IMR-90 (cell line): ENCODE measurements at regions not wholly inside any gene's neighbourhood (a gene's known extent, or its start where the extent isn't known, plus 50 kb on each side); places are given as distances from the start of the nearest gene placed in this dataset.

Experiments
- ATAC-seq: fragments of 200-7000 bp; cut with Tn5 transposase; 2 replicates; pipeline ENCODE4 v1.9.1; 2020; ENCODE audit warnings: low read depth, mild to moderate bottlenecking, moderate library complexity
- BruUV-seq: library from RNA; stranded (reverse); fragments of 400-500 nt; replicated peaks from 2 replicates; lab custom pipeline; 2021; lab: Mats Ljungman, UMichigan
- CTCF ChIA-PET: fragments of 300-600 bp; formaldehyde crosslinking; extraction: SDS; loops from one replicate; lab custom pipeline; 2021; ENCODE audit warnings: antibody characterized with exemption; lab: Yijun Ruan, JAX
- POLR2A ChIA-PET: fragments of 300-600 bp; sonication (Branson Sonifier 250); formaldehyde crosslinking; loops from one replicate; lab custom pipeline; 2022; ENCODE audit warnings: antibody characterized with exemption; ENCODE audit not compliant: unreplicated experiment; lab: Charles Lee
- DNase-seq: peaks from one replicate; pipeline ENCODE4 v3.0.0; 2013
- H2AFZ ChIP-seq: replicated peaks from 2 replicates; pipeline ENCODE3; 2013; ENCODE audit warnings: low read length, mild to moderate bottlenecking; ENCODE audit not compliant: poor library complexity
- H2AK5ac ChIP-seq: 2 replicates; pipeline ENCODE4 v1.6.1; 2013; ENCODE audit warnings: low read depth, low read length, inconsistent platforms
- H2AK9ac ChIP-seq: replicated peaks from 2 replicates; pipeline ENCODE3; 2013; ENCODE audit warnings: mild to moderate bottlenecking, low read depth, low read length, moderate library complexity; ENCODE audit not compliant: poor library complexity
- H2BK120ac ChIP-seq: 2 replicates; pipeline ENCODE4 v1.6.1; 2013; ENCODE audit warnings: low read depth, low read length, inconsistent platforms
- H2BK15ac ChIP-seq: 3 replicates; pipeline ENCODE4 v1.6.1; 2013; ENCODE audit warnings: low read depth, low read length, inconsistent platforms
- H2BK20ac ChIP-seq: 2 replicates; pipeline ENCODE4 v1.6.1; 2013; ENCODE audit warnings: low read depth, mild to moderate bottlenecking, inconsistent platforms, low read length, moderate library complexity
- H2BK5ac ChIP-seq: 2 replicates; pipeline ENCODE4 v1.6.1; 2013; ENCODE audit warnings: mild to moderate bottlenecking, low read depth, low read length, inconsistent platforms; ENCODE audit not compliant: poor library complexity, severe bottlenecking
- H3K14ac ChIP-seq: replicated peaks from 2 replicates; pipeline ENCODE4 v1.6.1; 2013; ENCODE audit warnings: low read depth, low read length, inconsistent platforms
- H3K18ac ChIP-seq: 2 replicates; pipeline ENCODE4 v1.6.1; 2013; ENCODE audit warnings: low read depth, low read length, control low read depth
- H3K23ac ChIP-seq: 2 replicates; pipeline ENCODE4 v1.6.1; 2013; ENCODE audit warnings: low read depth, low read length, inconsistent platforms
- H3K27ac ChIP-seq: 2 replicates; pipeline ENCODE4 v1.5.1; 2013; ENCODE audit warnings: mild to moderate bottlenecking, control low read depth, low read length; ENCODE audit not compliant: insufficient read depth
- H3K27me3 ChIP-seq: 2 replicates; pipeline ENCODE4 v1.6.1; 2013; ENCODE audit warnings: low read length; ENCODE audit not compliant: control insufficient read depth, insufficient read depth
- H3K36me3 ChIP-seq: 2 replicates; pipeline ENCODE4 v1.6.1; 2013; ENCODE audit warnings: low read length, mixed read lengths; ENCODE audit not compliant: control insufficient read depth, insufficient read depth
- H3K4ac ChIP-seq: 2 replicates; pipeline ENCODE4 v1.6.1; 2013; ENCODE audit warnings: low read depth, low read length, inconsistent platforms
- H3K4me1 ChIP-seq: 2 replicates; pipeline ENCODE4 v1.6.1; 2013; ENCODE audit warnings: low read length, mixed read lengths; ENCODE audit not compliant: control insufficient read depth, insufficient read depth
- H3K4me2 ChIP-seq: 2 replicates; pipeline ENCODE4 v1.6.1; 2013; ENCODE audit warnings: low read depth, mild to moderate bottlenecking, control low read depth, low read length, moderate library complexity
- H3K4me3 ChIP-seq: 2 replicates; pipeline ENCODE4 v1.5.1; 2013; ENCODE audit warnings: low read depth, mild to moderate bottlenecking, control low read depth, low read length, moderate library complexity; ENCODE audit not compliant: insufficient read depth
- H3K56ac ChIP-seq: 2 replicates; pipeline ENCODE4 v1.6.1; 2013; ENCODE audit warnings: low read length, inconsistent platforms; ENCODE audit not compliant: insufficient read depth; ENCODE audit errors: extremely low read depth
- H3K79me1 ChIP-seq, 2 experiments: 2 replicates each; pipeline ENCODE4 v1.6.1; 2013; ENCODE audit warnings: low read length in 2 of 2, inconsistent platforms in 1 of 2, low read depth in 1 of 2
- H3K9ac ChIP-seq: 2 replicates; pipeline ENCODE4 v1.6.1; 2013; ENCODE audit warnings: low read depth, low read length, control low read depth
- H3K9me1 ChIP-seq: 2 replicates; pipeline ENCODE4 v1.6.1; 2013; ENCODE audit warnings: low read length, inconsistent platforms; ENCODE audit not compliant: insufficient read depth
- H3K9me3 ChIP-seq: 2 replicates; pipeline ENCODE4 v1.6.1; 2013; ENCODE audit warnings: low read length; ENCODE audit not compliant: control insufficient read depth, insufficient read depth
- H4K20me1 ChIP-seq: 2 replicates; pipeline ENCODE4 v1.6.1; 2013; ENCODE audit warnings: low read length, inconsistent platforms; ENCODE audit not compliant: insufficient read depth
- H4K5ac ChIP-seq: 2 replicates; pipeline ENCODE4 v1.6.1; 2013; ENCODE audit warnings: mild to moderate bottlenecking, low read depth, low read length, control low read depth
- H4K8ac ChIP-seq, 2 experiments: 2 replicates each; pipeline ENCODE4 v1.6.1; 2013; ENCODE audit warnings: low read depth in 2 of 2, low read length in 2 of 2, control low read depth in 1 of 2, inconsistent platforms in 1 of 2
- H4K91ac ChIP-seq: 2 replicates; pipeline ENCODE4 v1.6.1; 2013; ENCODE audit warnings: low read depth, low read length, inconsistent platforms; ENCODE audit not compliant: insufficient read depth
- CEBPB ChIP-seq: IDR thresholded peaks from 2 replicates; pipeline ENCODE4 v1.6.1; 2012; ENCODE audit warnings: low read depth, low read length, improper control_type of control experiment
- CTCF ChIP-seq: conservative IDR thresholded peaks from 2 replicates; pipeline ENCODE4 v1.5.1; 2012; ENCODE audit warnings: mild to moderate bottlenecking, low read depth, low read length, improper control_type of control experiment
- ELK1 ChIP-seq: fragments of 150-350 bp; IDR thresholded peaks from 2 replicates; pipeline ENCODE4 v1.6.1; 2016; ENCODE audit warnings: low read depth, mild to moderate bottlenecking, low read length, moderate library complexity, borderline replicate concordance
- MAFK ChIP-seq: IDR thresholded peaks from 2 replicates; pipeline ENCODE4 v1.6.1; 2012; ENCODE audit warnings: low read depth, low read length, improper control_type of control experiment
- POLR2A ChIP-seq: IDR thresholded peaks from 2 replicates; pipeline ENCODE4 v1.6.1; 2012; ENCODE audit warnings: mild to moderate bottlenecking, low read depth, low read length
- RAD21 ChIP-seq: IDR thresholded peaks from 2 replicates; pipeline ENCODE4 v1.6.1; 2012; ENCODE audit warnings: low read length, improper control_type of control experiment
- RCOR1 ChIP-seq: IDR thresholded peaks from 2 replicates; pipeline ENCODE4 v1.6.1; 2012; ENCODE audit warnings: mild to moderate bottlenecking, low read length, improper control_type of control experiment; ENCODE audit not compliant: insufficient replicate concordance
- SMC3 ChIP-seq: fragments of 150-350 bp; IDR thresholded peaks from 2 replicates; pipeline ENCODE4 v1.6.1; 2016; ENCODE audit warnings: low read depth, mild to moderate bottlenecking, antibody characterized with exemption, low read length, moderate library complexity
- WGBS, 2 experiments: methylation state at CpG; one replicate each; pipeline versions ENCODE4 v1.1.5 to v1.1.7; 2013; ENCODE audit warnings: missing lambda C conversion rate in 2 of 2; ENCODE audit not compliant: insufficient read length in 1 of 2; ENCODE audit errors: extremely low coverage in 2 of 2; 5-methylcytosine and 5-hydroxymethylcytosine counted together
- dilution Hi-C: fragments of 300-500 bp; cut with HindIII; formaldehyde crosslinking; loops from one replicate; pipeline ENCODE4 v1.14.3; 2018; ENCODE audit warnings: low sequenced_read_pairs; ENCODE audit not compliant: unreplicated experiment
- in situ Hi-C: fragments of 300-500 bp; cut with MboI; formaldehyde crosslinking; loops from 3 replicates; pipeline ENCODE4 v1.14.3; 2019; ENCODE audit warnings: low sequenced_read_pairs, inconsistent platforms, mixed read lengths
- intact Hi-C: fragments of 100-400 bp; cut with micrococcal nuclease; formaldehyde crosslinking; loops from 2 replicates; pipeline ENCODE4 v1.10.0; 2022

- Histone ChIP-seq H2BK5ac (no peak overlapping the region), H2BK20ac (no peak overlapping the region), H3K14ac (no peak overlapping the region), H3K4me2 (no peak overlapping the region), H3K4ac (no peak overlapping the region), H3K23ac (no peak overlapping the region), H3K9me1 (no peaks in the 10 kb centered on the region), H2BK15ac (no peak overlapping the region), H4K5ac (no peak overlapping the region), H3K18ac (no peak overlapping the region), H4K91ac (no peak overlapping the region), H2AFZ (no peak overlapping the region), H3K36me3 (no peaks in the 10 kb centered on the region), H3K4me1 (no peaks in the 10 kb centered on the region), H3K9ac (no peak overlapping the region), H3K27me3 (no peaks in the 10 kb centered on the region), H2AK9ac (no peak overlapping the region), H3K56ac (no peak overlapping the region), H3K9me3 (no peaks in the 10 kb centered on the region), H3K27ac (no peak overlapping the region), H4K20me1 (no peaks in the 10 kb centered on the region), H2BK120ac (no peak overlapping the region), H4K8ac (no peak overlapping the region), H3K4me3 (no peak overlapping the region), H3K79me1 (no peaks in the 10 kb centered on the region), H2AK5ac (no peak overlapping the region)
- DNase-seq (no peak), ATAC-seq (no peak)
- TF ChIP-seq MAFK (no peak), CEBPB (no peak), ELK1 (no peak), SMC3 (no peak), RAD21 (no peak), RCOR1 (no peak), CTCF (no peak), POLR2A (no peak)
- ChIA-PET POLR2A (no interaction called here), CTCF (no interaction called here)
- dilution Hi-C loops (no loop called here), in situ Hi-C loops (no loop called here), intact Hi-C loops (no loop called here)
- no TSS peak for BruUV-seq
- no CpG with 5 or more reads among the region's 1 CpG for WGBS, 2 experiments
Observed at GRCh38 chr2:56753182-56753581, 569.4 kb downstream of the CCDC85A start.
